ENCODE measurements at regions not wholly inside any gene's neighbourhood (a gene's known extent, or its start where the extent isn't known, plus 50 kb on each side); places are given as distances from the start of the nearest gene placed in this dataset.

DNA sequence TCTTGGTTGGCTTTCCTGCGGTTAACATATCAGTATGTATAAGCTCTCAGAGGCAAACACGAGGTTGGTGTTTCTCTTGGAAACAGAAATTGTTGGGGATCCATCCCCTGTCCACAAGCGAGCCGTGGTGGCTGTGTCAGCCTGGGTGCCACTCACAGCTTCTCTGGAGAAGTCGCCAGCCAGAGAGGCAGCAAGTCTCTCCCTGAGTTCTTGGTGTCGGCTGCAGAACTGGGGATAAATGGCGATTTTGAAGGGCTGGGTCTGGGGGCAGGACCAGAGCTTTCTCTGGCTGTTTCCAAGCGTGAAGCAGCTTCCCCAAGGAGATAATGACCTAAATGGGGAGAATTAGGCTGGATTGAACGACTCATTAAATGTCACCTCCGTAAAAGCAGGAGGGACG lies 335.3 kb downstream of the GLRX3 start:
- no peak for TF ChIP-seq POLR2A (IDR thresholded peaks at IDR 0.05)
- no peak for TF ChIP-seq CTCF (IDR thresholded peaks at IDR 0.05)

Measured in right lobe of liver (tissue), 4 donors.